Astrocyte of the cerebellum (primary cell): ENCODE measurements at regions not wholly inside any gene's neighbourhood (a gene's known extent, or its start where the extent isn't known, plus 50 kb on each side); places are given as distances from the start of the nearest gene placed in this dataset.

Experiments used
- DNase-seq: peaks from one replicate; pipeline ENCODE4 v3.0.0-alpha.2; 2011; ENCODE audit warnings: low read depth
- H3K4me3 ChIP-seq: 2 replicates; pipeline ENCODE4 v1.5.1; 2011; ENCODE audit warnings: mild to moderate bottlenecking, low read depth, low read length, moderate library complexity
- in situ Hi-C: cut with HindIII; loops from 2 replicates; pipeline ENCODE4 v1.10.0; 2017; ENCODE audit warnings: low sequenced_read_pairs
- TF ChIP-seq, protein P1 (sequence below): IDR thresholded peaks from 2 replicates; pipeline ENCODE4 v1.5.1; 2012; ENCODE audit warnings: low read length, low read depth, moderate library complexity, mild to moderate bottlenecking; ENCODE audit errors: missing control alignments

GRCh38 chr2:204170411-204170810 is 233.8 kb downstream of the ICOS start:
- in situ Hi-C loops: no loop called here
- TF ChIP-seq, protein P1, sequence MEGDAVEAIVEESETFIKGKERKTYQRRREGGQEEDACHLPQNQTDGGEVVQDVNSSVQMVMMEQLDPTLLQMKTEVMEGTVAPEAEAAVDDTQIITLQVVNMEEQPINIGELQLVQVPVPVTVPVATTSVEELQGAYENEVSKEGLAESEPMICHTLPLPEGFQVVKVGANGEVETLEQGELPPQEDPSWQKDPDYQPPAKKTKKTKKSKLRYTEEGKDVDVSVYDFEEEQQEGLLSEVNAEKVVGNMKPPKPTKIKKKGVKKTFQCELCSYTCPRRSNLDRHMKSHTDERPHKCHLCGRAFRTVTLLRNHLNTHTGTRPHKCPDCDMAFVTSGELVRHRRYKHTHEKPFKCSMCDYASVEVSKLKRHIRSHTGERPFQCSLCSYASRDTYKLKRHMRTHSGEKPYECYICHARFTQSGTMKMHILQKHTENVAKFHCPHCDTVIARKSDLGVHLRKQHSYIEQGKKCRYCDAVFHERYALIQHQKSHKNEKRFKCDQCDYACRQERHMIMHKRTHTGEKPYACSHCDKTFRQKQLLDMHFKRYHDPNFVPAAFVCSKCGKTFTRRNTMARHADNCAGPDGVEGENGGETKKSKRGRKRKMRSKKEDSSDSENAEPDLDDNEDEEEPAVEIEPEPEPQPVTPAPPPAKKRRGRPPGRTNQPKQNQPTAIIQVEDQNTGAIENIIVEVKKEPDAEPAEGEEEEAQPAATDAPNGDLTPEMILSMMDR: no peak
- no peak overlapping the region for H3K4me3 ChIP-seq
- no peak for DNase-seq

DNA sequence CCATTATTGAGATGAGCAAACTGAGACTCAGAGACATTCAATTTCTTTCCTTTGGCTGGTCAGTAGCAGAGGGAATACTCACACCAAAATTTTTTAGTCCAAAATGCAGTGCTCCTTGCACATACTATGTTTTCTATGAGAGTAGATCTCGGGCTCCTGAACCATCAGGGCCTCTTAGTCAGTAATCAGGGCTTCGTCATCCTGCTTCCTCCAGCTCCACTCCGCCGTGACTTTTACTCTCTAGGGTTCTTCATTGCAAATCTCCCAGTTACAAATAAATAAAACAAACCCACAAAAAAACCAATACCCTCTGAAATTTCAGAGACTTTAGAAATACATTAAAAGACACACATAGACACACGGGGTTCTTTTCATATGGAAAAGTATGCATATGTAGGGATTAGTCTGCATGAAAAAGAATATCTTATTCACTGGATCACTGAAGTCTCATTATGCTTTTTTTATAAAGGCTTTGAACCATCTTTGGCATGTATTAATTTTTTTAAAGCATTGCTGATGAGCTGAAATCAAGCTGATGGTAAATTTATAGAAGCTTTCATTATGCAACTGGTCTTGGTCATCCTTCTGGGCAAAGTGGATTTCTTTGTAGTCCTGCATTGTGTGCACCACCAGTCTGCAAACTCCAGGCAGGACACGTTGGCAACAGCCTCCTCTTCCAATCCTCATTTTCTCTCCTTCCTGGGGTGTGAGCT is 235.0 kb downstream of the ICOS start:
- H3K4me3 ChIP-seq: no peak overlapping the region
- TF ChIP-seq, protein P1: no peak
- DNase-seq: no peak
- in situ Hi-C loops: no loop called here

DNA sequence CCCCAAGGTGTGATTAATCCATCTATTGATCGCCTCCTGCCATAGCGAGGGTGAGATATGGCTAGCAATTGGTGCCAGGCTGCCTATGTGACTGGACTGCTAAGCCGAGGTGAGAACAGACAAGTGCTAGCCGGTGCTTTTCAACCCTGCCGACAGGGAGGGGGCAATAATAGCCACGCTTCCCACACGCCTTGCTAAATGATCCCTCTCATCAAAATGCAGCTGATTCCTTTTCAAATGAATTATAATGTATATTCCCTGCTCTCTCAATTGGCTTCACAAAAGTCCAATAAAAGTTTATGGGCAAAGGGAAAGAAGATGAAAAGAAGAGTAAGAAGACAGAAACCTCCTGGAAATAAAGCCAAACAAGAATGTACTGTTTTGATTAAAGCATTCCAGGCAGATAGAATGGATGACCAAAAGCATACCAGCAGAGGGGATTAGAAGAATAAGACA is 235.6 kb downstream of the ICOS start:
- in situ Hi-C loops: no loop called here
- DNase-seq: no peak
- TF ChIP-seq, protein P1: no peak
- H3K4me3 ChIP-seq: no peak overlapping the region

DNA sequence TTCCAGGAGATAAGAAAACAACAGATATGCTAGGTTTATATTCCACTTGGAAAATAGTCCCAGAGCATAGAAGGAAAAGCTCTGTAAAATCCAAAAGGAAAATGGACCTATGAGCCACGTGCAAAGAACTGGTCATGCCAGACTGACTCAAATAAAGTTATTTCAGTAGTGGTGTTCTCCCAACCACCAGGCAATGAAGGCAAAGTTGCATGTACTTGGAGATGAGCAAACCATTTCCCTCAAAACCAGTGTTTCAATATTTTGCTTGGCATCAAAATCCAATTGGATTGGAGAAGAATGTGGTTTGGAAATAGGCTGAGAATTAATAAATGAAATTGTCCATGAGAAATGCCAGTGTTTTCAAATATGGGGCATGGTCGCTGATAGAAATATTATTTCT is 237.5 kb downstream of the ICOS start:
- TF ChIP-seq, protein P1: no peak
- H3K4me3 ChIP-seq: no peak overlapping the region
- no peak for DNase-seq
- in situ Hi-C loops: no loop called here

DNA sequence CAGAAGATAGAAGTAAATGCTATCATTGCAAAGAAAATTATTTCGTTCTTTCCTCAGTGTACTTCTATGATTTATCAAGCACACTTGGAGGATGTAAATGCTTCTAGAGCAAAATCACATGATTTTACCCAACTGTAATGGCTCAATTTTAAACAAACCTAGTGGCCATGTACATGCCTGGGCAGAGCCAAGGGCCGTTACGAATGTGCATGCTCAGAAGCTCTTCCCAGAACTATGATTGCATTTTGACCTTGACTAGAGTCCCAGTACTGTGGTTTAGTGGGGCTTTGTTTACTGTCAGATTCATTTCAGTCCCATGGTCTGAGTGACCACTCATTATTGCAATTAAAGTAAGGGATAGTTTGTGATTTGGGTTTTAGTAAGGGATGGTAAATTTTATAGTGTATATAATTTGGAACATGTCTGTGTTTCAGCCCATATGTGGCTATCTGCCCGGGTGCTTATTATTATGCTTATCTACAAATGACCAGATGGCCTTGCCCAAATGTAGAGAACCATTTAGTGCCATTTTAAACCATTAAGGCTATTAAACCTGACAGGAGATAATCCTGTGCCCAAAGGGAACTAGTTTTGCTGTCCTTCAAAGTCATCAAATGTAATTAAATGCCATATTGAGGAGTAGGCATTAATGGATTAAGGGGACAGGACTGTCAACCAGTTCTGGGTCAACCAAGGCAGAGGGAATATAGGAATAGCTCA is 239.1 kb downstream of the ICOS start:
- in situ Hi-C loops: no loop called here
- DNase-seq: no peak
- TF ChIP-seq, protein P1: no peak
- no peak overlapping the region for H3K4me3 ChIP-seq

- H3K4me3 ChIP-seq: no peak overlapping the region
- no peak for DNase-seq
- TF ChIP-seq, protein P1: no peak
- in situ Hi-C loops: no loop called here
These were observed 239.7 kb downstream of the ICOS start for GRCh38 chr2:204176306-204176705.
